ENCODE measurements at regions not wholly inside any gene's neighbourhood (a gene's known extent, or its start where the extent isn't known, plus 50 kb on each side); places are given as distances from the start of the nearest gene placed in this dataset.
"Not testable (repeated sequence)": the region's sequence is repeated elsewhere in the genome, so short reads cannot be mapped to it uniquely, and the experiment has no call there.

- no peak for DNase-seq
- in situ Hi-C loops (cut with MboI; ENCODE audit: low pct_unique_long_range_greater_than_20kb, low sequenced_read_pairs), result no loop called here
Measured at GRCh38 chr20:52332230-52332629, 140.7 kb upstream of the ZFP64 start.

- in situ Hi-C loops (cut with MboI; ENCODE audit: low pct_unique_long_range_greater_than_20kb, low sequenced_read_pairs), result no loop called here
- DNase-seq, result no peak
Measured at GRCh38 chr20:52331655-52332054, 140.1 kb upstream of the ZFP64 start.

GRCh38 chr20:52321396-52321795, 129.8 kb upstream of the ZFP64 start:
- no peak for DNase-seq
- in situ Hi-C loops (cut with MboI; ENCODE audit: low pct_unique_long_range_greater_than_20kb, low sequenced_read_pairs), result no loop called here

GRCh38 chr20:52318651-52319050, 127.1 kb upstream of the ZFP64 start:
- in situ Hi-C loops (cut with MboI; ENCODE audit: low pct_unique_long_range_greater_than_20kb, low sequenced_read_pairs), result no loop called here

DNA sequence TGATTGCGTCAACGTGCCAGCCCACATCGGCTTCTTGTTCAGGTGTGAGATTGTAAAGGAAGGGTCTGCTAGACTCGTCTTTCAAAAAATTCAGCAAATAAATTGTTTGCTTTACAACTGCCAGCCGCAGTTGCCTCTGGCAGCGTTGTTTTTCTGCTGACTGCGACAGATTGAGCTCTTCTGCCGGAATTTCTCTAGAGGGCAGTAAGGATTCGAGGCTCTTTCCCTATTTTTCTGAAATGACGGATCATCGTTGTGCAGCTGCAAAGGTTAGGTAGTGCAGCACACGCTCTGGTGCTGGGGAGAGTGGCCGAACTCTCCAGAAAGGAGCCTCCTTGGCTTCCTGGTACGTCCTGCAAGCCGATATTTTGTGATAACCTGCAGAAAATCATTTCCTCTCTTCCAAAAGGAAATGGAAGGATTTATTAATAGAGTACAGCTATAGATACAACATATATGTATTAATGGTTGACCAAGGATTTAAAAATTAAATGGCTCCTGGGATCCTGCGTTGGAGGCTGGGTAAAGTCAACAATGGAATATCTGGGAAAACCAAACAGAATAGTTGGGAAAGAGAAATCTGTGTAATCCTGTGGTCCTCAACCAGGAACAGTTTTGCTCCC, 121.9 kb upstream of the ZFP64 start:
- in situ Hi-C loops (cut with MboI; ENCODE audit: low pct_unique_long_range_greater_than_20kb, low sequenced_read_pairs), result no loop called here
- no peak for DNase-seq

More at GRCh38 chr20:52318651-52319050, 127.1 kb upstream of the ZFP64 start:
- DNase-seq, result no peak

GRCh38 chr20:52312132-52312729, 120.7 kb upstream of the ZFP64 start:
- peak; percentile 58 for DNase-seq
- in situ Hi-C loops (cut with MboI; ENCODE audit: low pct_unique_long_range_greater_than_20kb, low sequenced_read_pairs), result no loop called here

- in situ Hi-C loops (cut with MboI; ENCODE audit: low pct_unique_long_range_greater_than_20kb, low sequenced_read_pairs), result no loop called here
Measured at GRCh38 chr20:52311209-52311794, 119.7 kb upstream of the ZFP64 start.

GRCh38 chr20:52309181-52309580, 117.6 kb upstream of the ZFP64 start:
- in situ Hi-C loops (cut with MboI; ENCODE audit: low pct_unique_long_range_greater_than_20kb, low sequenced_read_pairs), result no loop called here
- DNase-seq, result no peak

More at GRCh38 chr20:52311209-52311794, 119.7 kb upstream of the ZFP64 start:
- no peak for DNase-seq

- in situ Hi-C loops (cut with MboI; ENCODE audit: low pct_unique_long_range_greater_than_20kb, low sequenced_read_pairs), result no loop called here
- no peak for DNase-seq
Measured at GRCh38 chr20:52306477-52306876, 114.9 kb upstream of the ZFP64 start.

DNA sequence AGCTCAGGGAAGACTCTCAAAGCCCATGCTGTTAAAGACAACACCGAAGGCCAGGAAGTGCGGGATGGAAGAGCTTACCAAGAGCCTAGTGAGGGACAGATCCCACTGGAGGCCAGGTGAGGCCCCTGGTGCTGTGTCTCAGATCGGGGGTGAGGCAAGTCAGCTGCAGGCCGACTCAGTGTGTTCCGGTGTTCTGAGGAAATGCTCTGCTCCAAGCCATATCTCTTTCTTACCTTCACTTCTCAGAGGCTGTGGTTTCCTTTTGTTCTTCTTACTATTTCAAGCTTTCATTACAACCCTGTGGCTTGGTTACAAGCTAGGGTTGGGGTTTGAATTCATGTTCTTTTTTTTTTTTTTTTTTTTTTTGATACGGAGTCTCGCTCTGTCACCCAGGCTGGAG, 114.3 kb upstream of the ZFP64 start:
- DNase-seq, result no peak
- in situ Hi-C loops (cut with MboI; ENCODE audit: low pct_unique_long_range_greater_than_20kb, low sequenced_read_pairs), result no loop called here

DNA sequence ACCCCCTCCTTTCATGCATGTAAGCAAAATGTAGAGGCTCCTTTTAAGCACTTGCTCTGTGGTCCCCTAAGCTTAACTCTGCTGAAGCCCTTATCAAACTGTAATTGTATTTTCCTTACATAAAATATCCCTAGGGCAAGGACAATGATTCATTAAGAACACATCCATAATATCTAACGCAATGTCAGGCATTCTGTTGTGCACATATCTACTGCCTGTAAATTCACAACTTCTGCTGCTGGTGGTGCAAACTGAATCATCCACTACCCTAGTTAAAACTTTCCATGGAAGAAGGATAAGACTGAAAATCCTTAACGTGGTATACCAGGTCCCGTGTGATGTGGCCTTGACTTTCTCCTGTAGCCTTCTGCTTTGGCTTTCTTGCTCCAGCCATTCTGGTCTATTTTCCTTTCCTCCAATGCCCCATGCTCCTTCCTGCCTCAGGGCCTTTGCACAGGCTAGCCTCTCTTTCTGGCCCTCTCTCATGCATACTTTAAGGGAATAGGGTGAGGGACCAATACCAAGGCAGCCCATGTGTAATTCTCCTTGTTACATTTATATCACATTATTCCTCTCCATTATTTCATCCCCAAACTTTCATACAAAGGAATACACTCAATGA, 113.6 kb upstream of the ZFP64 start:
- DNase-seq, result no peak

GRCh38 chr20:52303281-52303950, 111.8 kb upstream of the ZFP64 start:
- DNase-seq, result no peak
- in situ Hi-C loops (cut with MboI; ENCODE audit: low pct_unique_long_range_greater_than_20kb, low sequenced_read_pairs), result no loop called here

More for the DNA sequence above, 113.6 kb upstream of the ZFP64 start:
- in situ Hi-C loops (cut with MboI; ENCODE audit: low pct_unique_long_range_greater_than_20kb, low sequenced_read_pairs), result no loop called here

DNA sequence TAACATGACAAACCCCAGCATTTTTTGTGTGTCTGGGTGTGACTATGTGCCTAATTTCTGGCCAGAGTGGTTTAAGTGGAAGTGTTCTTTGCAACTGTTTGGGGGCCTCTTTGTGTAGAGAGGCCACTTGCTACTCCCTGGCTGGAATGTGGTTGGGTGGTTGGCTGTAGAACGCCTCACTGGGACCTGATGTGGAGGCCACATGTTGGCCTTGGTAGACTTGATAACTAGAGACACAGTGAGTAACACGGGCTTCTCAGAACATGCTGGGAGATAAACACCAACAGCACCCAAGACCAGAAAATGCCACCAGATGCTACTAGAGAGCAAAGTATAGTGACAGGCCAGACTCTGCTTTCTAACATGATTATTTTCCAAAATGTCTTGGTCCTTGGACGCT, 111.2 kb upstream of the ZFP64 start:
- in situ Hi-C loops (cut with MboI; ENCODE audit: low pct_unique_long_range_greater_than_20kb, low sequenced_read_pairs), result no loop called here
- DNase-seq, result no peak

GRCh38 chr20:52302051-52302450, 110.5 kb upstream of the ZFP64 start:
- DNase-seq; in situ Hi-C loops (cut with MboI; ENCODE audit: low pct_unique_long_range_greater_than_20kb, low sequenced_read_pairs): not testable (repeated sequence)

GRCh38 chr20:52295556-52295955, 104.0 kb upstream of the ZFP64 start:
- in situ Hi-C loops (cut with MboI; ENCODE audit: low pct_unique_long_range_greater_than_20kb, low sequenced_read_pairs), result no loop called here
- no peak for DNase-seq

DNA sequence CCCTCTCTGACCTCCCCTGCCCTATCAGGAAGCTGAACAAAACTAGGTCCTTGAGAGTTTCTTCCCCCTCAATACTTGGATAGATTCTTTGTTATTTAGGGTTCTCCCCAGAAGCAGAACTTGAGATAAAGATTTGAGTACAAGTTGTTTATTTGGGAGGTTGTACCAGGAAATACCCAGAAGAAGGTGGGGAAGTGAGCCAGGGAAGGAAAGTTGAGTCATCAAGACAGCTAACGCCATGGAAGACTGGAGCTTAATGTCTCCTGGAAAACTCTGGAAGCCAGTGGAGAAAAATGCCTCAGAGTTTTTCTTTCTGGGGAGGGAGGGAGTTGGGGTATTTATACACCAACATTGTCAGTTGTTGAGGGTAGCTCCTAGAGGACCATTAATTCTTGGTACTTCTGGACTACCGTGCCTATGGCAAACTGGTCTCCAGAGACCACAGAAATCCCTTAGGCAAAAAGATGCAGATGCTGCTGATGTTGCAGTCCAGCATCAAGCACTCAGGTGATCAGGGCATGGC, 102.6 kb upstream of the ZFP64 start:
- no peak for DNase-seq
- in situ Hi-C loops (cut with MboI; ENCODE audit: low pct_unique_long_range_greater_than_20kb, low sequenced_read_pairs), result no loop called here

GRCh38 chr20:52291109-52291508, 99.5 kb upstream of the ZFP64 start:
- DNase-seq, result no peak
- in situ Hi-C loops (cut with MboI; ENCODE audit: low pct_unique_long_range_greater_than_20kb, low sequenced_read_pairs), result no loop called here

DNA sequence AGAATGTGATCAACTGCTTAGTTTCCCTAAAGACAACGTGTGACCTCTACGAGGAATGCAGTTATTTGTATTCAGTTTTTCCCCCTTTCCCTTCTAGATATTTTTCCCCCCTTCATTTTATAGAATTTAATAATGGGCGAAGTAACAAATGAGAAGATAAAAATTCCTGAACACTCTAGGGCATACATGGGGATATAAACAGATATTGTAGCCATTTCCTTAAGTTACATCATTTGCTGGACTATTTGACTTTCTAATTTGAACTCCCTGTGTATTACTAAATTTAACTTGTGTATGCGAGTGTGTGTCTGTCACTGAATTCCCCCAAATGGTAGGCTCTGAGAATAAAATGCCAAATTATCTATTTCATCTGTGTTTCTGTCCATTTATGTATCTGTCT, 99.0 kb upstream of the ZFP64 start:
- in situ Hi-C loops (cut with MboI; ENCODE audit: low pct_unique_long_range_greater_than_20kb, low sequenced_read_pairs), result no loop called here
- no peak for DNase-seq

- in situ Hi-C loops (cut with MboI; ENCODE audit: low pct_unique_long_range_greater_than_20kb, low sequenced_read_pairs), result no loop called here
- no peak for DNase-seq
Measured at GRCh38 chr20:52289956-52290565, 98.5 kb upstream of the ZFP64 start.

Data from KBM-7 (cell line).